HG03521 (cell line): ENCODE measurements at regions not wholly inside any gene's neighbourhood (a gene's known extent, or its start where the extent isn't known, plus 50 kb on each side); places are given as distances from the start of the nearest gene placed in this dataset.
"Not testable (repeated sequence)": the region's sequence is repeated elsewhere in the genome, so short reads cannot be mapped to it uniquely, and the experiment has no call there.

Experiments
- ATAC-seq: cut with Tn5 transposase; IDR thresholded peaks from one replicate; pipeline ENCODE4 v1.9.1; 2021; ENCODE audit warnings: mild to moderate bottlenecking, moderate library complexity; ENCODE audit not compliant: unreplicated experiment

DNA sequence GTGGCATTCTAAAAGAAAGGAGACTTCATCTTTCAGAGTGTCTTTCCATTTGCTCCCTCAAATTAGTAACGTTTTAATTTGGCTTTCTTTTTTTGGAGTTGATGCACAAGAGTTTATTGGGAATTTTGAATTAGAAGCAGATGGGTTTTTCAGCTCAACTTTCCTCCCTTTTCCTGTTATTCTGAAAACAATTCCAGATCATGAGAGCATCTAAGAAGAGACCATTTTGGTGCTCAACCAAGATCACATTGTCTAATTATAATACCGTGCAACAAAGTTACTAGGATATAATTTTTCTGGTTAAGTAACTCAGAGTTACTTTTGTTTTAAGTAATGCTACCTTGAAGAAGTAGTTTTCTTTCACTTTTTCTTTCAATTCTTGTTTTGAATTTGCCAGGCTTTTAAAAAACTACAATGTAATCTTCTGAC is 396.6 kb upstream of the KLF6 start:
- no peak for ATAC-seq

DNA sequence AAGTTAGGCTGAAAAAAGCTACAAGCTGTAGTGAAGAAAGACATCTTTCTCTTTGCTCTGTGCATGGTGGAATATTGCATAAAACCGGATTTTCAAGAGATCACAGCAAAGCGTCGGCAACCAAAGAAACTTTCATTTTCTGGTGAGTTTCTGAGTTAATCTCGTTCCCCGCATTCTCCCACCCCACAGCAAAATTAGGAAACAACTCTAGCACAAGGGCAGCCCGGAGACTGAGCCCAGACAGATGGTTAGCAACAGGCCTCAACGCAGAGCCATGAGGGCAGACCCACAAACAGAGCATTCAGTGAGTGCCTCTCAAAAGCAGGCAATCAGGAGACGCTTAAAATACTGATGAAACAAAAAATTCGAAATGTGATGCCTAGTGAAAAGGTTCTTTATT is 396.1 kb upstream of the KLF6 start:
- ATAC-seq: no peak

- ATAC-seq: no peak
Observed at GRCh38 chr10:4177791-4178190, 392.8 kb upstream of the KLF6 start.

GRCh38 chr10:4176500-4177281 is 391.7 kb upstream of the KLF6 start:
- no peak for ATAC-seq

DNA sequence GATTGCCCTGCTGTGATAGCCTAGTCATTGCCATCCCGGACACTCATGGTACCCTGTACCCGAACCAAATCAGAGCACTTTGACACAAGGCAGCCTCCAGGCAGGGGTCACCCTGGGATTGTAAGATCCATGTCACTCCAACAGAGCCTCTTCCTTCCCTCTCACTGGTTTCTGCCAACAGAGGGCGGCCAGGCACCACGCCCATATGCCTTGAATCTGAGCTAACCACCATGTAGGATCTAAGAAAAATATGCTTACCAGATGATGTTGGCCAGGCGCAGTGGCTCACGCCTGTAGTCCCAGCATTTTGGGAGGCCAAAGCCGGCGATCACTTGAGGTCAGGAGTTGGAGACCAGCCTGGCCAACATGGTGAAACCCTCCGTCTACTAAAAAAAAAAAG is 389.2 kb upstream of the KLF6 start:
- no peak for ATAC-seq

- peak; percentile 70 for ATAC-seq
Observed at GRCh38 chr10:4170633-4171314, 385.8 kb upstream of the KLF6 start.

GRCh38 chr10:4170181-4170580 is 385.2 kb upstream of the KLF6 start:
- ATAC-seq: no peak

- no peak for ATAC-seq
Observed at GRCh38 chr10:4169448-4169847, 384.4 kb upstream of the KLF6 start.

DNA sequence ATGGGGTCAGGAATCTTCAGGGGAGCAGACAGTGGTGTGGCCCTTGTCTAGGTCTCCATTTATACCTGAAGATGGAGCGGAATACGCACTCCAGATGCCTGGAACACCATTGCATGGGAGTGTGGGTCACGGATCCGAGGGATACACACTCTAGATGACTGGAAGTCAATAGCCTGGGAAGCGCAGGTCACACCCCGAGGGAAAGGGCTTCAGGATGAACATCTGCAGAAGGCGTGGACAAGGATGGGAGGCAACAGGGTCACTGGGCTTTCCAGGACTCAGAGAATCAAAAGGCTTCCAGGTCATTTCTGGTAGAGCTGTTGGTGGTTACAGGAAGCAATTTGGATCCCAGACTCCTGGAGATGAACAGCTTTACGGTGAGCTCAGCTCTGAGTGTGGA is 382.2 kb upstream of the KLF6 start:
- ATAC-seq: no peak

GRCh38 chr10:4162571-4163286 is 377.7 kb upstream of the KLF6 start:
- ATAC-seq: no peak

GRCh38 chr10:4159173-4159572 is 374.2 kb upstream of the KLF6 start:
- no peak for ATAC-seq

- ATAC-seq: no peak
Observed at GRCh38 chr10:4154191-4154715, 369.2 kb upstream of the KLF6 start.

- no peak for ATAC-seq
Observed at GRCh38 chr10:4151466-4151865, 366.5 kb upstream of the KLF6 start.

GRCh38 chr10:4150676-4151075 is 365.7 kb upstream of the KLF6 start:
- no peak for ATAC-seq

DNA sequence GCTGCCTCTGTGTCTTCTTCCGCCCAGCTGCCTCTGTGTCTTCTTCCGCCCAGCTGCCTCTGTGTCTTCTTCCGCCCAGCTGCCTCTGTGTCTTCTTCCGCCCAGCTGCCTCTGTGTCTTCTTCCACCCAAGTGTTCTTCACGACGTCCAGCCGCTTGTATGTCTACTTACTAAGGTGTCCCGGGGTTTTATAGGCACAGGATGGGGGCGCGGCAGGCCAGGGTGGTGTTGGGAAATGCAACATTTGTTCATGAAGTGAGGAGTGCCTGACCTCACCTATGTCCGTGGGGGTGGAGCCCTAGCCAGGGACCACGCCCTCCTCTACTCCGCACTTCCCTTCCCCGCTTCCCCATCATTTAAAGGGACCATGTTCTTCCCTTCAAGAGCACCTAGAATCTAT is 364.5 kb upstream of the KLF6 start:
- not testable (repeated sequence) for ATAC-seq

GRCh38 chr10:4147245-4147644 is 362.2 kb upstream of the KLF6 start:
- no peak for ATAC-seq

DNA sequence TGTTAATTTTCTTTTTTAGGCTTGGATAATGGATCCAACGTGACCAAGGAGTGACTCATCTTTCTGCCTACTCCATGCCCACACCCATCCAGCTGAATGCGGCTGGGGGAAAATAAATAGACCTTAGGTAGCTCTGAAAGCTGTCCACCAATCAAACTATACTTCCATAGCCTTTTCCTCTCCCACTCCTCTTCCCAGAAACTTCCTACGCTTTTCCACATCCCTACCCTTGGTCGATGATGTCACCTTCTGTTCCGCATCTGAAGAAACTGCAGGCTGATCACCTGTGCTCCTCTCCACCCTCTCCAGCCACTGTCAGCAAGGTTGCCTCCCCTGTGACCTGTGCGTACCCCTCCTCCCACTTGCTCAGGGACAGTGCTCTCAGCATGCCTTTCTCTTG is 359.8 kb upstream of the KLF6 start:
- no peak for ATAC-seq

DNA sequence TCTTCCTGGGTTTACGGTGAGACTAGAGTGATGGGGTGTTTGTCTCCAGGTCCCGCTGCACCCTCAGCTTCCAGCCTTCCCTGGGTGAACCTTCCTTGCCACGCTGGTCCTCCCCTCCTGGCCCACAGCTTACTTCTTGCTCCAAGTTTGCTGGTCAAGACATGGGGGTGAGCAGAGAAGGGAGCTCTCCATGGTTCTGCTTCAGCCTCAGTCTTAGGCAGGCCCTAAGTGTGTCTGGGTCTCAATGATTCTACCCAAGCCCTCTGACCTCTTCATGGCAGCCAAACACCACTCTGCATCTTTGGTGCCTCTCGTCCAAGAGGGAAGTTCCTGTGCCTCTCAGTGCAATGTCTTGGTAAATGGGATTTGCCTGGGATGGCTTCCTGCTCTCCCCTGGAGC is 356.5 kb upstream of the KLF6 start:
- no peak for ATAC-seq

GRCh38 chr10:4138146-4138721 is 353.2 kb upstream of the KLF6 start:
- ATAC-seq: no peak

DNA sequence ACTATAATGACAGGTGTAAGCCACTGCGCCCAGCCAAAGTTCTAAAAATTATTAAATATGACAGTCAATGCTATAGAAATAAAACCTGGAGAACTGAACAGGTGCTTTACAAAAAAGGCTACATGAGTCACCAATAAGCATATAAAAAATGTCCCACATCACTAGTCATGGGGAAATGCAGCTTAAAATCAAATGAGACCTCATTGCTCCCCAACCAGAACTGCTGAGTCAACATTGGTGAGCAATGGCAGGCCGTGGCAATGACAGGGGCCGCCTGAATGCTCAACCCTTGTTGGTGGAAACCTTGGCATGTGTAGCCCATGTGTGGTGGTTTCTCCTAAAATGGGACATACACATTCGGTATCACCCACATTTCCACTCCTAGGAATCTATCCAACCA is 352.3 kb upstream of the KLF6 start:
- no peak for ATAC-seq

DNA sequence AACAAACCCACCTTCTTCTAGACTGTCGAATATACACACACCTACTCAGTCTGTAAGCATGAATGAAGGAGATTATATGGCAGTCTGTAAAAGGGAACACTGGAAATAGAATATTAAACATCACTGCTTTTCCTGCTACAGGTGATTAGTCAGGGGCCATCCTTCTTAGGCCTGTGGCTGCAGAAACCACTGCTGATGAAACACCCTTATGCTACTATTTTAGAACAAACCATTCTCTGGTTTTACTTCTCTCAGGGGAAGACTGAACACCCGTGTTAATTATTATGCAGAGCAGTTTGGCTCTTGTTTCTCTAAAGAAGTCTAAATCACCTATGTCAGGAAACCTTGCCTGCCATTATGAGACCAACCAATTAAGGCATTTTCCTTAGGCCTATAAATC is 351.1 kb upstream of the KLF6 start:
- peak; percentile 69 for ATAC-seq
